HG02678 (cell line): ENCODE measurements at regions not wholly inside any gene's neighbourhood (a gene's known extent, or its start where the extent isn't known, plus 50 kb on each side); places are given as distances from the start of the nearest gene placed in this dataset.
A peak's percentile ranks its signal among the peaks of the same experiment; 100 is the strongest.

Experiments
- ATAC-seq: cut with Tn5 transposase; IDR thresholded peaks from one replicate; pipeline ENCODE4 v1.9.1; 2021; ENCODE audit warnings: mild to moderate bottlenecking, moderate library complexity; ENCODE audit not compliant: unreplicated experiment

DNA sequence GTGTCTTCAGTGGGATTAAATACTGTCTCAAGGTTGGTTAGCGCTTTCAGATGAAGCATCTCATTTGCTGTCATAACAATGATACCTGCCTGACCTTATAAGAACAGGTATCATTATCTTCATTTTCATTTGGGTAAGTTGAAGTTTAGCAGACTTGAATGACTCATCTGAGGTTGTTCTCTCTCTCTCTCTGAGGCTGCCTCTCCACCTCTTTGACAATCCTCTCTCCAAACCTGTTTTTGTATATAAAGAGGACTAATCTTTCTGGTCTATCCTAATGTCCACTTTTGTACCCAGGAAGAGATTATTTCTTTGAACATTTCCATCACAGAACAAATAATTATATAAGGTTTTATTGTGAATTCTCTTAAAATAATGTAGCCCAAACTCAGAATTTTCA lies 291.4 kb downstream of the KLF6 start:
- no peak for ATAC-seq

DNA sequence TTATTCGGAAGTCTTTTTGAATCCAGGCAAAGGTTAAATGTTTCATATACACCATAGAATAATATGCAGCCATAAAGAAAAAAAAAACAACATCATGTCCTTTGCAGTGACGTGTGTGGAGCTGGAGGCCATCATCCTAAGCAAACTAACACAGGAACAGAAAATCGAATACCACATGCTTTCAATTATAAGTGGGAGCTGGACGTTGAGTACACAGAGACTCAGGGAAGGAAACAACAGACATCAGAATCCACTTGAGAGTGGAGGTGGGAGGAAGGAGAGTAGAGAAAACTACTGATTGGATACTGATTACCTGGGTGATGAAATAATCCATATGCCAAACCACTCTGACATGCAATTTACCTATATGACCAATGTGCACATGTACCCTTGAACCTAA lies 293.4 kb downstream of the KLF6 start:
- no peak for ATAC-seq

DNA sequence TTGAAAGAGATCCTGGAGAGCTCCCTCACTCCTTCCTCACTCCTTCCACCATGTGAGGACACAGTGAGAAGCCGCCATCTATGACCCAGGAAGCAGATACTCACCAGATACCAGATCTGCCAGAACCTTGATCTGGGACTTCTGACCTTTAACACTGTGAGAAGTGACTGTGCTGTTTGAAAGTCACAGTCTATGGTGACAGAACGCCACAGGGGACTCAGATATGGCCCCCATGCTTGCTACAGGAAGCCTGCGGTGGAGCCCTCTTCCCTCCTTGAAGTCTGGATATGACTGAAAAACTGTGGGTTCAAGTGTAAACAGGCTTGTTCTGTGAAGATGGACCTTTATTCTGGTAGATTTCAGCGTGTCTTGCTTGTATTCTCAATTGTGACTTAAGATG lies 297.8 kb downstream of the KLF6 start:
- no peak for ATAC-seq

DNA sequence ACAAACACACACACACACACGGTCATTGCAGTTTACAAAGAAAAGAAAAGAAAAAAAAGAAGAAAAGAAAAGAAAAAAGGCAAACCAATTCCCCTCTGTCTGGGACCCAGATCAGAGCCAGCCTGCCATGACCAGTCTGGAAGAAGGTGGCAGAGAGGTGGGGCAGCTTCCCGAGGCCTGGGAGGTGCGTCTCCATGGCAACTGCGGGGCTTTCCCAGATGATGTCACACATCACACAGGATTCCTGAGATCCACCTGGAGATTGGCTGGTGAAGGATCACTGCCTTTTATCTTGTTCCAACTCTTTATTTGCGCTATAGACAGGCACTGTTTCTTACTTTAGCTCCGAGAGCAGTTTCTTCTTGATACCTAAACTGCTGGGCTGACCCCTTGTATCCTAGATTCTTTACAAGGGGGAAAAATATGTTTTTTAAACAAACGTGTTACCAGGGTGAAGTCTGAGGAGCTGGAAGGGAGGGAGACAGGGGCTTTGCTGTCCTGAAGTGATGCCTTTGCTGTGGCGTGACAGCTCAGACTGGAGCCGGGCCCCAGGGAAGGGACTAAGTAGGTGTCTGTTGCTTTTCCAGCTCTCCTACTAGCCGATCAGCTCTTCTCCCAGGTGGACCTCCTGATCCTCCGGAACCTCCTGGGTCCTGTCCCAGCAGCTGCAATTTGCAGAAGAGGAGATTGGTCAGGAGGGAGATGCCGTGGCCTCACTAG lies 298.5 kb downstream of the KLF6 start:
- no peak for ATAC-seq

DNA sequence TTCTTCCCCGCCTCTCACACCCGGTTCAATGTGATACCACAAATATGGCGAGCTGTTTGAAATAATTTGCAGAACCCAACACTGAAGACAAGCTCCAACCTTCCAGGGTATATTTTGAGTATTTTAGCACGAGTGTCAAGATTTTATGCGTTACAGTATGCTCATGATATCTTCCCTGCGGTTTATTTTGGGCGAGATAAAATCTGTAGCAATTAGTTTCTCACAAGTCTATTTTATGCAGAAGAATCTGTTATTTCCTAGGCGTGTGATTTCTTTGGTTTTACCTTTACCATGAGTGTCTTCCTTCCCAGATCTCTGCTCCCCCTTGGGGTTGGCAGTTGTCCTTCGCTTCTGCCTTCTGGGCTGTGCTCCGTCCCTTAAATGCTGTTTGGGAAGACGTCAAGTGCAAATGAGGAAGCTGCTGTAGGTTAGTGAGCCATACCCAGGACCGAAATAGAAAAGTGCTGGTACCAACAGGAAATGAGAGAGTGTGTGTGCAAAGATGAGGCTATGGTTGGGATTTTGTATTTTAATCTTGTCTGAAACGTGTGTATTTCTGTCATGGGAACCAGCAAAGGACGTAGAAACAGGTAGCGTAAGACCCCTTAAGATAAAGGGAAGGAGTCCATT lies 299.8 kb downstream of the KLF6 start:
- ATAC-seq = peak; percentile 45

DNA sequence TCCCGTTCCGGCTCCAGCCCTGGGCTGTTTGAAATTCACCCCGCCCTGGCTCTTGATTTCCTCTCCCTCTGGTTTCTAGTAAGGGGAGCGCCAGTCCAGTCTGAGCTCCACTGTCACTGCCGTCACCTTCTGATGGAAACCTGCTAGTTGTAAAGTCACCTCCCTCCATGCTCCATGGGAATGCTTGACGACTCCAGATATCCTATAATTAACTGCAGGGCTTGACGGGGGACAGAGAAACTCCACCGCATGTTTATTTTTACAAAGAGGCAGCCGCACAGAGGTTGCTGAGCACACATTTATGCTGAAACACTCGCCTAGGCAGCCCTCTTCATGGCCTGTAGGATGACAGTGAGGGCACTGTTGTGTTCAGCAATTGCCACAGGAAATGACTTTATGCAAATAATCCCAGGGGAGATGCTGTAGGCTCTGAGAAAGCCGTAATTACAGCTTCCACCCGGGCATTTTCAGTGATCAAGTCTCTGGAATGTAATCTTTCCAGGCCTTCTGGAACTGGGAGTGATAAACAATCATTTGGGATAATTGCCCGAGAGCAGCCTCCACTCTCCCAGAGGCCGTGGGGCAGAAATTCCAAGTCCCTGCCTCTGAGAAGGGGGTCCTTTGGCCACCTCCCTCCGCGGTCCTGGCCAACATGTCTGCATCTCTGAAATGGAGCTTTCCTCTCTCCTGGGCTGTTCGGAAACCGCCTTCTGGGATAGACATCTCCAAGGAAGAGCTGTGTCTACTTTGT lies 300.5 kb downstream of the KLF6 start:
- ATAC-seq = peak; percentile 77

DNA sequence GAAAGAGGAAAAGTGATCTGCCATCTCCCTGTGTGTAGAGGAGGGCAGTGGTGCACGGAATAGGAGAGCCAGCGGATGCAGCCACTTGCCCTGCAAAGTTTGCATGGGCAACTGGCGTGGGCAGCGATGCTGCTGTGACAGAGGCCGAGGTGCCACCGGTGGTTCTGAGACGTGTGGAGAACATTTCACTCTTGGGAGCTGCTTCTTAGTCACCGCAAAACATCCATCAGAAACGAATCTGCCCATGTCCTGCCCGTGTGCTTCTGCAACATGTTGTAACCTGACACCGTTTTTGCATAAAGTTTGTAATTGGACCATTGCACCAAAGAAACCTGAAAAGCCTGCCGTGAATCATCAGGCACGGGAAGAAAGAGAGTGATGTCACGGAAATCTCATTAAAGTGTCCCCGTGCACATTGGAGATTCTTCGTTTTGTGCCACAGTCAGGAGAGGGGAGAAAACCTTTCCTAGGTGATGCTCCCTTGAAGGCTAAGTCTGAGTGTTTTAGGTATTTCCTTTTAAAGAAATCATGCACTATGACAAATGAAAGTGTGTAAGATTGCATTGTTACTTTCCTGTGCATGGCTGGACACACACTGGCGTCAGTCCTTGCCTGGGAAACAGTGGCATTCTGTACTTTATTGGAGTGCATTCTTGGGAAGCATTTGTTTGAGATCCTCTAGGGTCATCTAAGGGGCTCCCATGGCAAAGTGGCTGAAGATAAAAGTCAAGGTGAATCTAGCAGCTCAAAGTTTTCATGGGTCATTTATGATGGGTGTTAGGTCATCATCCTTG lies 302.6 kb downstream of the KLF6 start:
- peak; percentile 43 for ATAC-seq

DNA sequence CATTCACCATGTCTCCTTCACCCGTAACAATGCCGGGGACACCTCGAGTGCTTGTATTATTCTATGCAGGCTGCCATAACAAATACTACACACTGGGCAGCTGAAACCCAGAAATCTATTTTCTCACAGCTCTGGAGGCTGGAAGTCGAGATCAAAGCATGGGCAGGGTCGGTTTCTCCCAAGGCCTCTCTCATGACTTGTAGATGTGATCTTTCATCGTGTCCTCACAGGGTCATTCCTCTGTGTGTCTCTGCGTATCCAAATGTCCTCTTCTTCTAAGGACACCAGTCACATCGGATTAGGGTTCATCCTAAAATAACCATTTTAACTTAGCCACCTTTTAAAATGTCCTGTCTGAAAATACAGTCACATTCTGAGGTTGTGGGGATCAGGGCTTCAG lies 303.5 kb downstream of the KLF6 start:
- no peak for ATAC-seq

DNA sequence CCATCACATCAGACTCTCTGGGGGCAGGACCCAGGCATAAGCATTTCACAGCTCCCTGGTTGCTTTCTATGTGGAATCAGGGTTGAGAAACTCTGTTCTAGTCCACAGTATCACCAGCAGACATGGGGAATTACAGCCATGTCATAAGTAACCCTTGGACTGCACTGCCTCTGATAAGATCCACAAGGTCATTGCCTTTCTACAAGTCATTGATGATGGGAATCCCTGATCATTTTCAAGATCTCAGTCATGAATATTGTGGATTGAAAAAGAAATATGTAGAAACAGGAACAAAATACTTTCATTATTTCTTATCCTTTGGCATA lies 304.1 kb downstream of the KLF6 start:
- no peak for ATAC-seq

DNA sequence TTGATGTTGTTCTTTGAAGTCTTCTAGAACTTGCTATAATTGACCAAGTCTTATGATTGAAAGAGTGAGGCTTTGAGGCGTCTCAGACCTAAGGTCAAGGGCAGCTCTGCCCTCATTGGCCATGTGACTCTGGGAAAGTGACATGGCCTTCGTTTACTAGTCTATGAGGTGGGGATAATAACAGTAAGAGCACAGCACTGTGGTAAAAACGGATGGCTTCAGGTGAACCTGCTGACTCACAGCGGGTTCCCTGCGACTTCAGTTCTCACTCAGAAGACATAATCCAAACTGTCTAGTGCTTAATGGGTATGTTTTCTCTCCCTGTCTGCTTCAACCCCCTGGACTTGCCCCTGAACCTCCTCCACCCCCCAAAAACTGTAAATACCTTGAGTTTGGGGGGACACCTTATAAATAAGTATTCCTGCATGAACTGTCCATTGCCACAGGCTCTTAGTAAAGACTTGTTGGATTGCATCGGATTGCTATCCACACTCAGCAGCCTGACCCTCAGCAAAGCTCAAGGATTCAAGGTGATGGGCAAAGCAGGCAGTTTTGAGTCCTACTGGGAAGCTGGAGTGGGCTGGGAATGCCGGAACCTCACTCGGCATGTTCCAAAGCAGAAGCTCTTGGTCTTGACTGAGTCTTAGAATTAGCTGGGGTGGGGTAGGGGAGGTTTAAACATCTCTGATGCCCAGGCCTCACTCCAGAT lies 304.6 kb downstream of the KLF6 start:
- no peak for ATAC-seq

DNA sequence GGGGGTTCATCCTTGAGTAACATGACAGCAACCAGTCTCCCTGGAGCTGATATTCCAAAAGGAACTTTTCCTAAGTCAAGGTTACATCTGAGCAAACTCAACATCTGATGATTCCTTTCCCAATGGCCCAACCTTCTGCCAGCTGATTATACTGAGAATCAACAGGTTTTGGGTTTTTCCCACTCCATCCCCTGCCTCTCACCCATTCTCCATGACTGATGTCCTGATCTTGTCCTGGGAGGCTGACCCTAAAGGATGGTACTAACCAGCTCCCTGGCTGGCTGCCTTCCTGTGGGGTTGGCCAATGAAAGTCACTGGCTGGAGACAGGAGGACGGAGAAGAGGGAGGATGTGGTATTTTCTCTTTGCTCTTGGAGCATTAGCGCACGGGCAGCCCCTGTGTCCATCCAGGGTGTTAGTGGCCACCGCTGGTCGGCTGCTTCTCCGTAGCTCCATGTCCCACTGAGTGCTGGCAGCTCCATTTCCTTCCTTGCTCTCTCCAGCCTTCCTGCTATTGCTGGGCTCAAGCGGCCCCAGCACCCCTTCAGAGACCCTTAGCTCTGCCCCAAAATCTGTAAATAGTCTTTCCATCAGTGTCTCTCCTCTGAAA lies 306.2 kb upstream of the PITRM1 start:
- no peak for ATAC-seq

DNA sequence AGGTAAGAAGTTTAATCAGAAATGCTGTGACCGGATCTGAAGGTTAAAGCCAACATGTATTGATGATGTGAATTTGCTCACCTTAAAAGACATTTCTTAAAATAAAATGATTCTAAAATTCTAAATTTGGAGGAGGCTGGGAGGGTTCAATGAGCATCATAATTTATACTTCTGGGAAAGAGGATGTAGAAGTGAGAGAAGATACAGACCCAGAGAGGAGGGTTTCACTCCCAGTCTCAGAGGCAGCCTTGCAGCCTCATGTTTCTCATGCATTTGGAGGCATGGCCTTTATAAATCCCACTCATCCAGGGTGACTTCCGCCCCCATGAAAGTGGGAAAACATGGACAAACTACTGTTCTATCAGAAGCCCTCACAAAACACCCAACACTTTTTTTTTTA lies 305.6 kb upstream of the PITRM1 start:
- ATAC-seq = peak; percentile 58

DNA sequence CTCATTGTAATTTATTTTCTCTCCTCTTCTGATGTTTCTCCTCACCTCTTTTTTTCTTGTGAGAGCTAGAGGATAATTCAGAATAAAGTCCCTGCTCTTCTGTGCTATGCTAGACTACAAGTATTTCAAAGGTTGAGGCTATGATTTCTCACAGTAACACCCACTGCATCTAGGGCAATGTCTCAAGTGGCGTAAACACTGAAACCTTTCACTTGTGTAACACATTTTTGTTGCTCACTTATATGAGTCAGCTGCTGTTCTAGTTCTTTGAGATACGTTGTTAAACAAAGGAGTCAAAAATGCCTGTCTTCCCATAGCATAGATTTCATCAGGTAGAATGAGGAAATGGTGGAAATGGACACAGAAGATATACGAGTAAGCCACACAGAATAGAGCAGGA lies 305.1 kb upstream of the PITRM1 start:
- ATAC-seq = peak; percentile 47

DNA sequence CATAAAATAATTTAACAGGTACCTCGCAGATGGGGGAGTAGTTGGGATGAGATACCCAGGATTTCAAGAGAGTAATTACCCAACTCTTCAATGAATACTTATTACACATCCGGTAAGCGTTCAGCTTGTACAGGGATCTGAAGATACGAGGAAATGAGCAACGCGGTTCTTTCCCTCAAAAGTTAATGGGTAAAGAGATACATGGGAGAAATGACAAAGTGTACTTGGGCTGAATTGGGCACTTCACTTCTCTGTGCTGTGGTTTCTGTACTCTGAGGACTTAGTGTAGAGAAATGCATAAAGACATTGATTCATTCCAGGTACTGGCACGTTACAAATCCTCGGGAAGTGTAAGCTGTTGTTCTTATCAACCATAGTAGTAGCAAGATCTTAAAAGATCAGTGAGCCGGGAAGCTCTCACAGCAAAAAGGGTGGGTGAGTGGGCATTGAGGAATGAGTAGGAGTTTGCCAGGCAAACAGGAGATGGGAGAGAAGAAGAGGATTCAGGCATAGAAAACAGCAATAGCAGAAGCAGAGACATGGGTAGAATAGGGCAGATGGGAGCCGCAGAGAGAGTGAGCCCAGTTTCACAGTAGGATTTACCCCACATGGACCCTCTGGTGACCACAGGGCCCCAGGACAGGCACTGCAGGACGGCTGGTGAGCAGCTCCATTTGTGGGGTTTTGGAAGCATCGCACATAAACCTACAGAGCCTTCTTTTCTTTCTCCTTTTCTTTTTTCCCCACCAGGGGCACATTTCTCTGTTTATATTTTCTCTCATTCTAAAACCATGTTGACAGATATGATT lies 304.3 kb upstream of the PITRM1 start:
- ATAC-seq = no peak

DNA sequence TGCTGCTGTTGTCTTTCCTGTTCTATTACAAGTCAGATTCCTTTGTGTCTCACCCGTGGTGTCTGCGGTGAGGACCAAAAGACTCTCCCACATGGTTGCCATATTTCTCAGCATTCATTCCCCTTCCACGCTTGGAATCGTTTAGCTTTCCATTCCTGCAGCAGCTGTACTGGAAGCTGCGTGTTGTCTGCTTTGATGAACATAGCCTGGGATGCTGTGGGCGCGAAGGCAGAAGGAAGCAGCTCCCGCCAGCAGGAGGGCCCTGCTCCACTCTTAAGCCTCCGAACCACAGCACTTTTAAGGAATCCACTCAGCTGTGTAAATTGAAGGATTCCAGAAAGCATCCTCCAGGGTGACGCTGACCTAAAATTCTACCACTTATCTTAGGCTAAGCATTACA lies 303.6 kb upstream of the PITRM1 start:
- no peak for ATAC-seq

DNA sequence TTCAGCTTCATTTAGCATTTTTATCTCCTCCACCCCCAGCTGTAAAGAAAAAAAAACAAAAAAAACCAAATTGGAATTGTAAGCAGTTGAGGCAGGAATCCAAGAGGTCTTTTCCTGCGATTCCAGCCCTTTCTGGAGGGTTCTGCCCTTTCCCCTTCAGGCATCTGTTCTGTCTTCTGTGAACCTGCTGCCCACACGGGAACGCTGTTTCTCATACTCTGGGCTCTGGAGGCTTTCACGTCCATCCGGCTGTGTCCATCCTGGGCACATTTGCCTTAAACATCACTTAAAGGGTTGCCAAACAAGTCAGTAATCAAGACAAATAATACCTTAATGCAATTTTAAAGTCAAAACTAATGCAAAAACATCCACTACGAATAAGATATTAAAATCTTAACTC lies 302.8 kb upstream of the PITRM1 start:
- ATAC-seq = no peak

DNA sequence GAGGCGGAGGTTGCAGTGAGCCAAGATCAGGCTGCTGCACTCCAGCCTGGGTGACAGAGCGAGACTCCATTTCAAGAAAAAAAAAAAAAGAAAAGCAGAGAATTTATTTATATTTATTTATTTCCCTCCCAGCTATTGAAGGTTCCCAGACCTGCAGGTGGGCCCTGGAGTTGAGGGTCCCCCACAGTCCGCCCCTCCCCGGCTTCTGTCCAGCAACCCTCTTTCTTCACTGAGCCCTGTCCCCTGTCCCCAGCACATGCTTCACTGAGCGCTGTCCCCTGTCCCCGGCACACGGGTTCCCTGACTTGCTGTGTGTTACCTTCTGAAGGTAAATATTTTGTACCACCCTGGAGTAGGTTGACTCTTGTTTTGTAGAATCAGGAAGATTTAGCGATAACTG lies 301.7 kb upstream of the PITRM1 start:
- no peak for ATAC-seq

DNA sequence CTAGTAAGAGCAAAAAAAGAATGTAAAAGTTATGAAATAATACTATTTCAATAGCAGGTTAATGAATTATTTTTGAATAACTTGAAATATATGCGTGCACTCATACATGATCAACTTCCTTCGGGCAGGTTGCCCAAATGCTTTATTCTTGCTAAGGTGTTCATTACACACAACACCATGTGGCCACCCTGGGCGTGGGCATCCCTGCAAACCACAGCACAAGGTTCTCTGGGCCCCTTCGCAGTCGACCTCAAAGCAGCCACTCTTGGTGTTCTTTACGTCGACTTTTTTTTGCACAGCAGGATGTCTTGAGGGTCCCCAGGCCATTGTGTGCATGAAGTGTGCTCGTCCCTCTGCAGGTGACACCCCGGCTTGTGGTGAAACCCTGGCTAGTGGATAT lies 300.7 kb upstream of the PITRM1 start:
- ATAC-seq = no peak

DNA sequence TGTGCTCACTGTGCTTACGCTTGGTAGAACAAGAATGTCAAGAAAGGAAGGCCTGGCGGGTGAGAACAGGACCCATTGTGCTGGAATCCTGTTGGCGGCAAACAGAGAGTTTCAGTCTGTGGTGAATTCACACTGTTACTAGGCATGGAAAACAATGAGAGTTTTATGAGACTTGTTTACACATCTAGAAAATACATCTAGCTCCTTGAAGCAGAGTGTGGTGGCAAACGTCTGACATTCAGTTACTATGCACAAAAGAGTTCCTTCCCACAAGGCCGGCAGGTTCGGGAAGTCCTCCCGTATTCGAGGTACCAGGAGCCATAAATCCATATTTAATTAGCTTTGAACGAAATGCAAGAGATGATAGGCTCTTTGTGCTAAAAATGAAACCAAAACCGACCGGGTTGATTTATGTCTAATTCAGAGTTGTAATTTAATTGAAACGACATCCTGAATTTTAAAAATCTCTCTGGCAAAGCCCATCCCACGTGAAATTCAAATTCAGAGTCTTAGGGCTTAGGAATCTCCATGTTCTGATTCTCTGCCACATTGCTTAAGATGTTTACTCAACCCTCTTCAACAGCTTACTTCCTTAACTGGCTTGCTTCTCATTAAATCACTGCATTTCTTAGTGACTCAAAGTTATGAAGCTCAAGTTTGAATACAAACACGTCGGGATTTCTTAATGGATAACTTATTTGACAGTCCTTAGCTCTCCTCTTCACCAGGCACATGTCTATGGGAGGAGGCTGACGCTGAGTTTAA lies 299.9 kb upstream of the PITRM1 start:
- no peak for ATAC-seq
